ENCODE measurements at regions not wholly inside any gene's neighbourhood (a gene's known extent, or its start where the extent isn't known, plus 50 kb on each side); places are given as distances from the start of the nearest gene placed in this dataset.

DNA sequence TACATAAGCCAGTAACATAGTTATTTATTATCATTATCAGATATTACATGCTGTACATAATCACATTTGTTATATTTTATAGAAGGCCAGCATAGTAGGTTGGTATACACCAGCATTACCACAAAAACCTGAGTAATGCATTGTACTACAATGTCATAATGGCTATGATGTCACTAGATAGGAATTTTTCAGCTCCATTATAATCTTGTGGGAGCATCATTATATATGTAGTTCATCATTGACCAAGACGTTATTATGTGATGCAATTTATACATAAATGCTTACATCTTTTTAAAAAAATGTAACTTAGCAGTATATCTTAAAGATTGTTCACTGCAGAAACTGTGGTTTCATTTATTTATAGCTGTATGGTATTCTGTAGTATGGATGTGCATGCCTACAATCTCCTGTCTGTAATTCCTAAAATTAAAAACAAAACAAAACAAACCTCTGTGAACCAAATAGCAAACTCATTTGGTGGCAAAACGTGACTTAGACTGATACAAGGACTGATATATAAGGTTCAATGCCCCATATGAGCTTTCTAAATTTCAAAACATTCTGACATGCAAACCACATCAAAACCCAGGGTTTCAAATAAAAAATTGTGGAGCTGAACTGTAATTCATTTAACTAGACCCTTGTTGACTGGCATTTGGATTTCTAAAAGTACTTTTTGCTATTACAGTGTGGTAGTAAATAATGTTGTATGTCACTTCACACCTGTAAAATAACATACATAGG lies 250.9 kb downstream of the DLEU7 start:
- FAIRE-seq, result no peak
- DNase-seq (ENCODE audit: insufficient read length, low spot score), result no peak
- no peak for TF ChIP-seq CTCF (IDR thresholded peaks at IDR 0.05; ENCODE audit: insufficient read depth, missing control alignments)

DNA sequence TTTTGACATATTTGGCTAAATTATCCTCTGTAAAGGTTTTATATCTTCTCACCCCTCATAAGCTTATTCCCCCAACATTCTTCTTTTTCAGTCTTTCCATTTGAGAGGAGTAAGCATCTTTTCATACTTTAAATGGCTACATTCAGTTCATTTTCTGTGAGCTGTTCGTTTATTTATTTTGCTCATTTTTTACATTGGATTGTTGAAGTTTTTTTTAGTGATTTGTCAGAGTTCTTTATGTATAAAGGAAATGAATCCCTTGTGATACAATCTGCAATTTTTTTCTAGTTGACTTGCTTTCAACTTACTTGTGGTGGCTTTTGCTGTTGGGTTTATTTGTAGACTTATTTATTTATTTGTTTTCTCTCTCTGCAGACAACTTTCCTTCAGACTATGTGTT lies 250.3 kb downstream of the DLEU7 start:
- FAIRE-seq (no peak), DNase-seq (ENCODE audit: insufficient read length, low spot score) (no peak)
- no peak for TF ChIP-seq CTCF (IDR thresholded peaks at IDR 0.05; ENCODE audit: insufficient read depth, missing control alignments)

- no peak for TF ChIP-seq CTCF (IDR thresholded peaks at IDR 0.05; ENCODE audit: insufficient read depth, missing control alignments)
- FAIRE-seq (no peak), DNase-seq (ENCODE audit: insufficient read length, low spot score) (no peak)
These were observed 249.0 kb downstream of the DLEU7 start for GRCh38 chr13:50594276-50595051.

DNA sequence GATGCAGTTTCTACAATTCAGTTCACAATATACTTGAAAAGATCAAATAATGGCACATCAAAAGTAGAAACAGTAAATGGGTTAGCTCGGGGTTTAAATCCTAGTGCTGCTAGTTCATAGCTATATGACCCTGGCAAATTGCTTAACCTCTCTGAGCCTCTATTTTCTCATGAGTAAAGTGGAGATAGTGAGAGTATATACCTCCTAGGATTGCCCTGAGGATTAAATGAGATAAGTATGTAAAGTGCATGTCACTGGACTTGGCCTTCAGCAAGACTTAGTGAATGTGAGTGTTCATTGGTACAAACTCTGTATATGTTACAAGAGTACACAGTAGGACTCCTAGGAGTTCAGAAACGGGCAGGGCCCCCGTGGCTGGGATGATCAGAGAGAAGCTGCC lies 248.3 kb downstream of the DLEU7 start:
- FAIRE-seq (no peak), DNase-seq (ENCODE audit: insufficient read length, low spot score) (no peak)
- no peak for TF ChIP-seq CTCF (IDR thresholded peaks at IDR 0.05; ENCODE audit: insufficient read depth, missing control alignments)

- DNase-seq (ENCODE audit: insufficient read length, low spot score) (no peak), FAIRE-seq (no peak)
- TF ChIP-seq CTCF (IDR thresholded peaks at IDR 0.05; ENCODE audit: insufficient read depth, missing control alignments), result no peak
These were observed 247.3 kb downstream of the DLEU7 start for GRCh38 chr13:50596156-50596555.

DNA sequence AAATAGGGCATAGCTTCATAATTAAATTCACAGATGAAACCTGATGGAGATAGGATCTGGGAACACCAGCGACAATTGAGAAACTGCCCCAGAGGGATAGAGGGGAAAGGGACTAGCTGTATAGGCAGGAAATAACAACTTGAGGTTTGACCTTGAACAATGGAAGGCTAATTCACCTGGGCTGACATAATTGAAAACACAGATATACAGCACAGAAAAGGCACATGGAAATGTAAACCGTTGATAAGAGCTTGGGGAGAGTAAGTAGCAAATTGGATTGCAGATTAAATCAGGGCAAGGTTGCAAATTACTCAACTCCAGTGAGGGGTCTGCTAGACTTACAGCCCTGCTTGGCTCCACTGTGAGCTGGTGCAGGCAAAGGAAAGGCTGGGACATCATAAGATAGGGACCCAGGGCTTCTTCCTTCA lies 246.7 kb downstream of the DLEU7 start:
- DNase-seq (ENCODE audit: insufficient read length, low spot score) (no peak), FAIRE-seq (no peak)
- TF ChIP-seq CTCF (IDR thresholded peaks at IDR 0.05; ENCODE audit: insufficient read depth, missing control alignments), result no peak

- no peak for FAIRE-seq
- no peak for DNase-seq (ENCODE audit: insufficient read length, low spot score)
These were observed 245.2 kb downstream of the DLEU7 start for GRCh38 chr13:50598338-50598737.

More at GRCh38 chr13:50598338-50598737, 245.2 kb downstream of the DLEU7 start:
- no peak for TF ChIP-seq CTCF (IDR thresholded peaks at IDR 0.05; ENCODE audit: insufficient read depth, missing control alignments)

All from D721Med (cell line).